Ishikawa (cell line): ENCODE measurements at regions not wholly inside any gene's neighbourhood (a gene's known extent, or its start where the extent isn't known, plus 50 kb on each side); places are given as distances from the start of the nearest gene placed in this dataset.

ENCODE experiments used
- CEBPB ChIP-seq: IDR thresholded peaks from 2 replicates; pipeline ENCODE4 v1.6.1; 2012
- CREB1 ChIP-seq: IDR thresholded peaks from 2 replicates; pipeline ENCODE4 v1.6.1; 2012; ENCODE audit warnings: low read depth
- EGR1 ChIP-seq: IDR thresholded peaks from 2 replicates; pipeline ENCODE4 v1.6.1; 2012
- EP300 ChIP-seq: IDR thresholded peaks from 2 replicates; pipeline ENCODE4 v1.6.1; 2012; ENCODE audit warnings: borderline replicate concordance
- FOXM1 ChIP-seq: IDR thresholded peaks from 2 replicates; pipeline ENCODE4 v1.6.1; 2012; ENCODE audit warnings: low read depth, borderline replicate concordance
- NFIC ChIP-seq: IDR thresholded peaks from 2 replicates; pipeline ENCODE4 v1.6.1; 2012
- RAD21 ChIP-seq: IDR thresholded peaks from 2 replicates; pipeline ENCODE4 v1.6.1; 2012; ENCODE audit warnings: low read depth
- TAF1 ChIP-seq: IDR thresholded peaks from 2 replicates; pipeline ENCODE4 v1.6.1; 2012; ENCODE audit warnings: low read depth, mild to moderate bottlenecking
- TCF12 ChIP-seq: IDR thresholded peaks from 2 replicates; pipeline ENCODE4 v1.6.1; 2012; ENCODE audit warnings: low read depth
- TEAD4 ChIP-seq: IDR thresholded peaks from 2 replicates; pipeline ENCODE4 v1.6.1; 2012
- YY1 ChIP-seq: IDR thresholded peaks from 2 replicates; pipeline ENCODE4 v1.6.1; 2012; ENCODE audit warnings: low read depth
- ZBTB7A ChIP-seq: IDR thresholded peaks from 2 replicates; pipeline ENCODE4 v1.6.1; 2012; ENCODE audit warnings: low read depth
- TF ChIP-seq, protein P1 (sequence below): IDR thresholded peaks from 2 replicates; pipeline ENCODE4 v1.6.1; 2012
- TF ChIP-seq, protein P2 (sequence below): IDR thresholded peaks from 2 replicates; pipeline ENCODE4 v1.6.1; 2012
- TF ChIP-seq, protein P3 (sequence below): IDR thresholded peaks from 2 replicates; pipeline ENCODE4 v1.6.1; 2012; ENCODE audit warnings: low read depth, mild to moderate bottlenecking

DNA sequence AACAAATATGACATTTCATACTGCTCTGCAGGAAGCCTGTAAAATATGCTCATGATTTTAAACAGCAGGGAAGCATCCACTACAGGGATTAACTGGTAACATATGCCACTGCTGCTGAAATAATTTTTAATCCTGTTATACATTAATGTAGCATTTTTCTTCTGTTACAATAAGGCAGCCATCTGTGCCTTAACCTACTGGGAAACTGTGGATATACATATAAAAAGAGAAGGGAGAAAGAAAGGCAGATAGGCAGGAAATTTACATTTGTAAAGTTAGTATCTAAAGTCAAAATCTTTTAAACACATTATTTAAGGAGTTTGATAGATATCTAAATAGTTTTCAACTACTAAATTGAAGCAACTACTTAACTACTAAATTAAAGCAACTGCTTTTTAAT is 514.6 kb upstream of the KLHL4 start:
- TF ChIP-seq EP300 (no peak), EGR1 (no peak), TEAD4 (no peak), NFIC (no peak), CEBPB (no peak), CREB1 (no peak), YY1 (no peak), ZBTB7A (no peak), TAF1 (no peak), RAD21 (no peak), FOXM1 (no peak)
- TF ChIP-seq, protein P1, sequence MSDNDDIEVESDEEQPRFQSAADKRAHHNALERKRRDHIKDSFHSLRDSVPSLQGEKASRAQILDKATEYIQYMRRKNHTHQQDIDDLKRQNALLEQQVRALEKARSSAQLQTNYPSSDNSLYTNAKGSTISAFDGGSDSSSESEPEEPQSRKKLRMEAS = no peak
- TF ChIP-seq, protein P2, sequence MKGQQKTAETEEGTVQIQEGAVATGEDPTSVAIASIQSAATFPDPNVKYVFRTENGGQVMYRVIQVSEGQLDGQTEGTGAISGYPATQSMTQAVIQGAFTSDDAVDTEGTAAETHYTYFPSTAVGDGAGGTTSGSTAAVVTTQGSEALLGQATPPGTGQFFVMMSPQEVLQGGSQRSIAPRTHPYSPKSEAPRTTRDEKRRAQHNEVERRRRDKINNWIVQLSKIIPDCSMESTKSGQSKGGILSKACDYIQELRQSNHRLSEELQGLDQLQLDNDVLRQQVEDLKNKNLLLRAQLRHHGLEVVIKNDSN = no peak

DNA sequence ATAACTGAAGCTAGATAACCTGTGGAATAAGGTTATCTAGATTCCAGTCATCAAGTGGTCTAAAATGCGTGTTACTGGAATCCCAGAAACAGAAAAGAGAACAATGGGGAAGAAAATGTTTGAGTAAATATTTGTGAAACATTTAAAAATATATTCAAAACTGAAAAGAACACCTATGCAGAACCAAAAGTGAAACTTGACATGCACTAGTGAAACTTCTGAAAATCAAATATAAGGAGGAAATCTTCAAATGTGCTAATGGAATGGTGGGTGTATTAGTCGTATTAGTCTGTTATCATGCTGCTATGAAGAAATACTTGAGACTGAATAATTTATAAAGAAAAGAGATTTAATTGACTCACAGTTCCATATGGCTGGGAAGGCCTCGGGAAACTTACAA is 512.4 kb upstream of the KLHL4 start:
- TF ChIP-seq CREB1 = no peak
- TF ChIP-seq, protein P3, sequence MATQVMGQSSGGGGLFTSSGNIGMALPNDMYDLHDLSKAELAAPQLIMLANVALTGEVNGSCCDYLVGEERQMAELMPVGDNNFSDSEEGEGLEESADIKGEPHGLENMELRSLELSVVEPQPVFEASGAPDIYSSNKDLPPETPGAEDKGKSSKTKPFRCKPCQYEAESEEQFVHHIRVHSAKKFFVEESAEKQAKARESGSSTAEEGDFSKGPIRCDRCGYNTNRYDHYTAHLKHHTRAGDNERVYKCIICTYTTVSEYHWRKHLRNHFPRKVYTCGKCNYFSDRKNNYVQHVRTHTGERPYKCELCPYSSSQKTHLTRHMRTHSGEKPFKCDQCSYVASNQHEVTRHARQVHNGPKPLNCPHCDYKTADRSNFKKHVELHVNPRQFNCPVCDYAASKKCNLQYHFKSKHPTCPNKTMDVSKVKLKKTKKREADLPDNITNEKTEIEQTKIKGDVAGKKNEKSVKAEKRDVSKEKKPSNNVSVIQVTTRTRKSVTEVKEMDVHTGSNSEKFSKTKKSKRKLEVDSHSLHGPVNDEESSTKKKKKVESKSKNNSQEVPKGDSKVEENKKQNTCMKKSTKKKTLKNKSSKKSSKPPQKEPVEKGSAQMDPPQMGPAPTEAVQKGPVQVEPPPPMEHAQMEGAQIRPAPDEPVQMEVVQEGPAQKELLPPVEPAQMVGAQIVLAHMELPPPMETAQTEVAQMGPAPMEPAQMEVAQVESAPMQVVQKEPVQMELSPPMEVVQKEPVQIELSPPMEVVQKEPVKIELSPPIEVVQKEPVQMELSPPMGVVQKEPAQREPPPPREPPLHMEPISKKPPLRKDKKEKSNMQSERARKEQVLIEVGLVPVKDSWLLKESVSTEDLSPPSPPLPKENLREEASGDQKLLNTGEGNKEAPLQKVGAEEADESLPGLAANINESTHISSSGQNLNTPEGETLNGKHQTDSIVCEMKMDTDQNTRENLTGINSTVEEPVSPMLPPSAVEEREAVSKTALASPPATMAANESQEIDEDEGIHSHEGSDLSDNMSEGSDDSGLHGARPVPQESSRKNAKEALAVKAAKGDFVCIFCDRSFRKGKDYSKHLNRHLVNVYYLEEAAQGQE = no peak
- no peak for TF ChIP-seq TAF1
- TF ChIP-seq ZBTB7A = no peak
- TF ChIP-seq RAD21 = no peak
- TF ChIP-seq CEBPB = no peak
- TF ChIP-seq EGR1 = no peak
- no peak for TF ChIP-seq EP300
- no peak for TF ChIP-seq YY1
- no peak for TF ChIP-seq FOXM1
- TF ChIP-seq, protein P2 = no peak
- TF ChIP-seq NFIC = no peak
- TF ChIP-seq, protein P1 = no peak
- TF ChIP-seq TCF12 = no peak
- TF ChIP-seq TEAD4 = no peak

DNA sequence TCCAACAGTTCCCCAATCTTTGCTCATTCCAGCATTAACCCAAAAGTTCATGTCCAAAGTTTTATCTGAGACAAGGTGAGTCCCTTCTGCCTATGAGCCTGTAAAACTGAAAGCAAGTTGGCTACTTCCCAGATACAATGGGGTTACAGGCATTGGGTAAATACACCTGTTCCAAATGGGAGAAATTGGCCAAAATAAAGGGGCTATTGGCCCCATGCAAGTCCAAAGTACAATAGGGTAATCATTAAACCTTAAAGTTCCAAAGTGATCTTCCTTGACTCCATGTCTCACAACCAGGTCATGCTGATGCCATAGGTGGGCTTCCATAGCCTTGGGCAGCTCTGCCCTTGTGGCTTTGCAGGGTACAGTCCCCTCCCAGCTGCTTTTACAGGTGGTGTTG is 511.7 kb upstream of the KLHL4 start:
- no peak for TF ChIP-seq FOXM1
- TF ChIP-seq, protein P3 = no peak
- no peak for TF ChIP-seq TEAD4
- TF ChIP-seq CREB1 = no peak
- TF ChIP-seq EP300 = no peak
- no peak for TF ChIP-seq ZBTB7A
- no peak for TF ChIP-seq CEBPB
- no peak for TF ChIP-seq YY1
- TF ChIP-seq, protein P2 = no peak
- no peak for TF ChIP-seq NFIC
- no peak for TF ChIP-seq RAD21
- no peak for TF ChIP-seq EGR1
- TF ChIP-seq TAF1 = no peak
- TF ChIP-seq, protein P1 = no peak
- no peak for TF ChIP-seq TCF12

DNA sequence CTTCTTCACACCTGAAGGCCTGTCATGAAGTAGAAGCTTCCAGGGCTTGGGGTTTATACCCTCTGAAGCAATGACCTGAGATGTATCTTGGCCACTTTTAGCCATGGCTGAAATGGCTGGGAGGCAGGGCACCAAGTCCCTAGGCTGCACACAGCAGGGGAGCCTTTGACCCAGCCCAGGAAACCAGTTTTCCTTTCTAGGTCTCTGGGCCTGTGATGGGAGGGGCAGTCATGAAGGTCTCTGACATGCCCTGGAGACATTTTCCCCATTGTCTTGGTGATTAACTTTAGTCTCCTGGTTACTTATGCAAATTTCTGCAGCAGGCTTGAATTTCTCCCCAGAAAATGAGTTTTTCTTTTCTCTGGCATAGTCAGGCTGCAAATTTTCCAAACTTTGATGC is 511.0 kb upstream of the KLHL4 start:
- TF ChIP-seq CEBPB = no peak
- TF ChIP-seq TCF12 = no peak
- TF ChIP-seq, protein P2 = no peak
- no peak for TF ChIP-seq EP300
- no peak for TF ChIP-seq FOXM1
- no peak for TF ChIP-seq RAD21
- TF ChIP-seq, protein P3 = no peak
- TF ChIP-seq, protein P1 = no peak
- TF ChIP-seq YY1 = no peak
